ENCODE measurements at regions not wholly inside any gene's neighbourhood (a gene's known extent, or its start where the extent isn't known, plus 50 kb on each side); places are given as distances from the start of the nearest gene placed in this dataset.

DNA sequence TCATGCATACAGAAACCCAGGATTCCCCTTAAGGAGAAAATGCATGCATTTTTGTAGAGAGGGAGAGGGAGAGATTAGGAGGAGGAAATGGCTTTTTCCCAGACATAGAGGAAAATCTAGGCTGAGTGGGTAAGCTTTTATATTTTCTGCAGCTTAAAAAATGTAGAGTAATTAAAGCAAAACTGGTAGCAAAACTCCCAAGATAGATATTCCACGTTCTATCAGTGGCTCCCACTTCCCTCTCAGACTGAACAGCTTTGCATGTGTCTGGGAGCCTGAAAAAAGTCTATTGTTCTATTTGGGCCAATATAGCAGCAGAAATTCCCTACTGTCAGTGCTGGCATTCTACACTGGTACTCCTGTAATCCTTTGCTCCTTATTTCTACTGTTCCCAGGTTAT, 110.8 kb upstream of the CADPS start:
- TF ChIP-seq, protein P1, sequence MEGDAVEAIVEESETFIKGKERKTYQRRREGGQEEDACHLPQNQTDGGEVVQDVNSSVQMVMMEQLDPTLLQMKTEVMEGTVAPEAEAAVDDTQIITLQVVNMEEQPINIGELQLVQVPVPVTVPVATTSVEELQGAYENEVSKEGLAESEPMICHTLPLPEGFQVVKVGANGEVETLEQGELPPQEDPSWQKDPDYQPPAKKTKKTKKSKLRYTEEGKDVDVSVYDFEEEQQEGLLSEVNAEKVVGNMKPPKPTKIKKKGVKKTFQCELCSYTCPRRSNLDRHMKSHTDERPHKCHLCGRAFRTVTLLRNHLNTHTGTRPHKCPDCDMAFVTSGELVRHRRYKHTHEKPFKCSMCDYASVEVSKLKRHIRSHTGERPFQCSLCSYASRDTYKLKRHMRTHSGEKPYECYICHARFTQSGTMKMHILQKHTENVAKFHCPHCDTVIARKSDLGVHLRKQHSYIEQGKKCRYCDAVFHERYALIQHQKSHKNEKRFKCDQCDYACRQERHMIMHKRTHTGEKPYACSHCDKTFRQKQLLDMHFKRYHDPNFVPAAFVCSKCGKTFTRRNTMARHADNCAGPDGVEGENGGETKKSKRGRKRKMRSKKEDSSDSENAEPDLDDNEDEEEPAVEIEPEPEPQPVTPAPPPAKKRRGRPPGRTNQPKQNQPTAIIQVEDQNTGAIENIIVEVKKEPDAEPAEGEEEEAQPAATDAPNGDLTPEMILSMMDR (IDR thresholded peaks at IDR 0.05; ENCODE audit: low read depth, low read length, missing input control), result no peak
- no peak for TF ChIP-seq YY1 (IDR thresholded peaks at IDR 0.05)
- no peak for TF ChIP-seq RAD21 (IDR thresholded peaks at IDR 0.05)
- TF ChIP-seq, protein P2, sequence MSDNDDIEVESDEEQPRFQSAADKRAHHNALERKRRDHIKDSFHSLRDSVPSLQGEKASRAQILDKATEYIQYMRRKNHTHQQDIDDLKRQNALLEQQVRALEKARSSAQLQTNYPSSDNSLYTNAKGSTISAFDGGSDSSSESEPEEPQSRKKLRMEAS (IDR thresholded peaks at IDR 0.05), result no peak
- TF ChIP-seq, protein P3, sequence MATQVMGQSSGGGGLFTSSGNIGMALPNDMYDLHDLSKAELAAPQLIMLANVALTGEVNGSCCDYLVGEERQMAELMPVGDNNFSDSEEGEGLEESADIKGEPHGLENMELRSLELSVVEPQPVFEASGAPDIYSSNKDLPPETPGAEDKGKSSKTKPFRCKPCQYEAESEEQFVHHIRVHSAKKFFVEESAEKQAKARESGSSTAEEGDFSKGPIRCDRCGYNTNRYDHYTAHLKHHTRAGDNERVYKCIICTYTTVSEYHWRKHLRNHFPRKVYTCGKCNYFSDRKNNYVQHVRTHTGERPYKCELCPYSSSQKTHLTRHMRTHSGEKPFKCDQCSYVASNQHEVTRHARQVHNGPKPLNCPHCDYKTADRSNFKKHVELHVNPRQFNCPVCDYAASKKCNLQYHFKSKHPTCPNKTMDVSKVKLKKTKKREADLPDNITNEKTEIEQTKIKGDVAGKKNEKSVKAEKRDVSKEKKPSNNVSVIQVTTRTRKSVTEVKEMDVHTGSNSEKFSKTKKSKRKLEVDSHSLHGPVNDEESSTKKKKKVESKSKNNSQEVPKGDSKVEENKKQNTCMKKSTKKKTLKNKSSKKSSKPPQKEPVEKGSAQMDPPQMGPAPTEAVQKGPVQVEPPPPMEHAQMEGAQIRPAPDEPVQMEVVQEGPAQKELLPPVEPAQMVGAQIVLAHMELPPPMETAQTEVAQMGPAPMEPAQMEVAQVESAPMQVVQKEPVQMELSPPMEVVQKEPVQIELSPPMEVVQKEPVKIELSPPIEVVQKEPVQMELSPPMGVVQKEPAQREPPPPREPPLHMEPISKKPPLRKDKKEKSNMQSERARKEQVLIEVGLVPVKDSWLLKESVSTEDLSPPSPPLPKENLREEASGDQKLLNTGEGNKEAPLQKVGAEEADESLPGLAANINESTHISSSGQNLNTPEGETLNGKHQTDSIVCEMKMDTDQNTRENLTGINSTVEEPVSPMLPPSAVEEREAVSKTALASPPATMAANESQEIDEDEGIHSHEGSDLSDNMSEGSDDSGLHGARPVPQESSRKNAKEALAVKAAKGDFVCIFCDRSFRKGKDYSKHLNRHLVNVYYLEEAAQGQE (IDR thresholded peaks at IDR 0.05), result no peak
- TF ChIP-seq SP1 (IDR thresholded peaks at IDR 0.05), result no peak
- TF ChIP-seq, protein P4, sequence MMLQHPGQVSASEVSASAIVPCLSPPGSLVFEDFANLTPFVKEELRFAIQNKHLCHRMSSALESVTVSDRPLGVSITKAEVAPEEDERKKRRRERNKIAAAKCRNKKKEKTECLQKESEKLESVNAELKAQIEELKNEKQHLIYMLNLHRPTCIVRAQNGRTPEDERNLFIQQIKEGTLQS (IDR thresholded peaks at IDR 0.05), result no peak
- TF ChIP-seq TAF1 (conservative IDR thresholded peaks at IDR 0.05), result no peak
- no peak for TF ChIP-seq HNF4G (IDR thresholded peaks at IDR 0.05)
- TF ChIP-seq FOXA1 (IDR thresholded peaks at IDR 0.05), result no peak

Data from liver (tissue), 3 donors.